ENCODE measurements at regions not wholly inside any gene's neighbourhood (a gene's known extent, or its start where the extent isn't known, plus 50 kb on each side); places are given as distances from the start of the nearest gene placed in this dataset.

DNA sequence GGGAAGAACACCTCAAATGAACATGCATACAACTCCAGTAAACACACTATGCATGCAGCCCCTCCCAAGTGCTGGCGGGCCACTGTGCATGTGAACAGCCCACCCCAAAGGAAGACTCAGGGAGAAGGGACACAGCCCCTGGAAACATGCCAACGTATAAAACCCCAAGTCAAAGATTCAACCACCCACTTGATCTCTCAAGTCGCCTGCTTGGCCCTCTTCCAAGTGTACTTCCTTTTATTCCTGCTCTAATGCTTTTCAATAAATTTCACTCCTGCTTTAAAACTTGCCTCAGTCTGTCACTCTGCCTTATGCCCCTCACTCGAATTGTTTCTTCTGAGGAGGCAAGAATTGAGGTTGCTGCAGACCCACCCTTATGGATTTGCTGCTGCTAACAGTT, 139.1 kb downstream of the C1D start:
- no peak for TF ChIP-seq EZH2 (IDR thresholded peaks at IDR 0.05; ENCODE audit: borderline replicate concordance, low read depth, low read length, poor library complexity, severe bottlenecking)
- TF ChIP-seq, protein P1, sequence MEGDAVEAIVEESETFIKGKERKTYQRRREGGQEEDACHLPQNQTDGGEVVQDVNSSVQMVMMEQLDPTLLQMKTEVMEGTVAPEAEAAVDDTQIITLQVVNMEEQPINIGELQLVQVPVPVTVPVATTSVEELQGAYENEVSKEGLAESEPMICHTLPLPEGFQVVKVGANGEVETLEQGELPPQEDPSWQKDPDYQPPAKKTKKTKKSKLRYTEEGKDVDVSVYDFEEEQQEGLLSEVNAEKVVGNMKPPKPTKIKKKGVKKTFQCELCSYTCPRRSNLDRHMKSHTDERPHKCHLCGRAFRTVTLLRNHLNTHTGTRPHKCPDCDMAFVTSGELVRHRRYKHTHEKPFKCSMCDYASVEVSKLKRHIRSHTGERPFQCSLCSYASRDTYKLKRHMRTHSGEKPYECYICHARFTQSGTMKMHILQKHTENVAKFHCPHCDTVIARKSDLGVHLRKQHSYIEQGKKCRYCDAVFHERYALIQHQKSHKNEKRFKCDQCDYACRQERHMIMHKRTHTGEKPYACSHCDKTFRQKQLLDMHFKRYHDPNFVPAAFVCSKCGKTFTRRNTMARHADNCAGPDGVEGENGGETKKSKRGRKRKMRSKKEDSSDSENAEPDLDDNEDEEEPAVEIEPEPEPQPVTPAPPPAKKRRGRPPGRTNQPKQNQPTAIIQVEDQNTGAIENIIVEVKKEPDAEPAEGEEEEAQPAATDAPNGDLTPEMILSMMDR (conservative IDR thresholded peaks at IDR 0.05; ENCODE audit: low read depth, low read length): no peak
